IMR-90 (cell line): ENCODE measurements at regions not wholly inside any gene's neighbourhood (a gene's known extent, or its start where the extent isn't known, plus 50 kb on each side); places are given as distances from the start of the nearest gene placed in this dataset.

ENCODE experiments used
- ATAC-seq: fragments of 200-7000 bp; cut with Tn5 transposase; 2 replicates; pipeline ENCODE4 v1.9.1; 2020; ENCODE audit warnings: low read depth, mild to moderate bottlenecking, moderate library complexity
- BruUV-seq: library from RNA; stranded (reverse); fragments of 400-500 nt; replicated peaks from 2 replicates; lab custom pipeline; 2021; lab: Mats Ljungman, UMichigan
- CTCF ChIA-PET: fragments of 300-600 bp; formaldehyde crosslinking; extraction: SDS; loops from one replicate; lab custom pipeline; 2021; ENCODE audit warnings: antibody characterized with exemption; lab: Yijun Ruan, JAX
- POLR2A ChIA-PET: fragments of 300-600 bp; sonication (Branson Sonifier 250); formaldehyde crosslinking; loops from one replicate; lab custom pipeline; 2022; ENCODE audit warnings: antibody characterized with exemption; ENCODE audit not compliant: unreplicated experiment; lab: Charles Lee
- DNase-seq: peaks from one replicate; pipeline ENCODE4 v3.0.0; 2013
- H2AFZ ChIP-seq: replicated peaks from 2 replicates; pipeline ENCODE3; 2013; ENCODE audit warnings: low read length, mild to moderate bottlenecking; ENCODE audit not compliant: poor library complexity
- H2AK5ac ChIP-seq: 2 replicates; pipeline ENCODE4 v1.6.1; 2013; ENCODE audit warnings: low read depth, low read length, inconsistent platforms
- H2AK9ac ChIP-seq: replicated peaks from 2 replicates; pipeline ENCODE3; 2013; ENCODE audit warnings: mild to moderate bottlenecking, low read depth, low read length, moderate library complexity; ENCODE audit not compliant: poor library complexity
- H2BK120ac ChIP-seq: 2 replicates; pipeline ENCODE4 v1.6.1; 2013; ENCODE audit warnings: low read depth, low read length, inconsistent platforms
- H2BK15ac ChIP-seq: 3 replicates; pipeline ENCODE4 v1.6.1; 2013; ENCODE audit warnings: low read depth, low read length, inconsistent platforms
- H2BK20ac ChIP-seq: 2 replicates; pipeline ENCODE4 v1.6.1; 2013; ENCODE audit warnings: low read depth, mild to moderate bottlenecking, inconsistent platforms, low read length, moderate library complexity
- H2BK5ac ChIP-seq: 2 replicates; pipeline ENCODE4 v1.6.1; 2013; ENCODE audit warnings: mild to moderate bottlenecking, low read depth, low read length, inconsistent platforms; ENCODE audit not compliant: poor library complexity, severe bottlenecking
- H3K14ac ChIP-seq: replicated peaks from 2 replicates; pipeline ENCODE4 v1.6.1; 2013; ENCODE audit warnings: low read depth, low read length, inconsistent platforms
- H3K18ac ChIP-seq: 2 replicates; pipeline ENCODE4 v1.6.1; 2013; ENCODE audit warnings: low read depth, low read length, control low read depth
- H3K23ac ChIP-seq: 2 replicates; pipeline ENCODE4 v1.6.1; 2013; ENCODE audit warnings: low read depth, low read length, inconsistent platforms
- H3K27ac ChIP-seq: 2 replicates; pipeline ENCODE4 v1.5.1; 2013; ENCODE audit warnings: mild to moderate bottlenecking, control low read depth, low read length; ENCODE audit not compliant: insufficient read depth
- H3K27me3 ChIP-seq: 2 replicates; pipeline ENCODE4 v1.6.1; 2013; ENCODE audit warnings: low read length; ENCODE audit not compliant: control insufficient read depth, insufficient read depth
- H3K36me3 ChIP-seq: 2 replicates; pipeline ENCODE4 v1.6.1; 2013; ENCODE audit warnings: low read length, mixed read lengths; ENCODE audit not compliant: control insufficient read depth, insufficient read depth
- H3K4ac ChIP-seq: 2 replicates; pipeline ENCODE4 v1.6.1; 2013; ENCODE audit warnings: low read depth, low read length, inconsistent platforms
- H3K4me1 ChIP-seq: 2 replicates; pipeline ENCODE4 v1.6.1; 2013; ENCODE audit warnings: low read length, mixed read lengths; ENCODE audit not compliant: control insufficient read depth, insufficient read depth
- H3K4me2 ChIP-seq: 2 replicates; pipeline ENCODE4 v1.6.1; 2013; ENCODE audit warnings: low read depth, mild to moderate bottlenecking, control low read depth, low read length, moderate library complexity
- H3K4me3 ChIP-seq: 2 replicates; pipeline ENCODE4 v1.5.1; 2013; ENCODE audit warnings: low read depth, mild to moderate bottlenecking, control low read depth, low read length, moderate library complexity; ENCODE audit not compliant: insufficient read depth
- H3K56ac ChIP-seq: 2 replicates; pipeline ENCODE4 v1.6.1; 2013; ENCODE audit warnings: low read length, inconsistent platforms; ENCODE audit not compliant: insufficient read depth; ENCODE audit errors: extremely low read depth
- H3K79me1 ChIP-seq, 2 experiments: 2 replicates each; pipeline ENCODE4 v1.6.1; 2013; ENCODE audit warnings: low read length in 2 of 2, inconsistent platforms in 1 of 2, low read depth in 1 of 2
- H3K9ac ChIP-seq: 2 replicates; pipeline ENCODE4 v1.6.1; 2013; ENCODE audit warnings: low read depth, low read length, control low read depth
- H3K9me1 ChIP-seq: 2 replicates; pipeline ENCODE4 v1.6.1; 2013; ENCODE audit warnings: low read length, inconsistent platforms; ENCODE audit not compliant: insufficient read depth
- H3K9me3 ChIP-seq: 2 replicates; pipeline ENCODE4 v1.6.1; 2013; ENCODE audit warnings: low read length; ENCODE audit not compliant: control insufficient read depth, insufficient read depth
- H4K20me1 ChIP-seq: 2 replicates; pipeline ENCODE4 v1.6.1; 2013; ENCODE audit warnings: low read length, inconsistent platforms; ENCODE audit not compliant: insufficient read depth
- H4K5ac ChIP-seq: 2 replicates; pipeline ENCODE4 v1.6.1; 2013; ENCODE audit warnings: mild to moderate bottlenecking, low read depth, low read length, control low read depth
- H4K8ac ChIP-seq, 2 experiments: 2 replicates each; pipeline ENCODE4 v1.6.1; 2013; ENCODE audit warnings: low read depth in 2 of 2, low read length in 2 of 2, control low read depth in 1 of 2, inconsistent platforms in 1 of 2
- H4K91ac ChIP-seq: 2 replicates; pipeline ENCODE4 v1.6.1; 2013; ENCODE audit warnings: low read depth, low read length, inconsistent platforms; ENCODE audit not compliant: insufficient read depth
- CEBPB ChIP-seq: IDR thresholded peaks from 2 replicates; pipeline ENCODE4 v1.6.1; 2012; ENCODE audit warnings: low read depth, low read length, improper control_type of control experiment
- CHD1 ChIP-seq: IDR thresholded peaks from 2 replicates; pipeline ENCODE4 v1.6.1; 2012; ENCODE audit warnings: low read depth, low read length, improper control_type of control experiment
- CTCF ChIP-seq: conservative IDR thresholded peaks from 2 replicates; pipeline ENCODE4 v1.5.1; 2012; ENCODE audit warnings: mild to moderate bottlenecking, low read depth, low read length, improper control_type of control experiment
- ELK1 ChIP-seq: fragments of 150-350 bp; IDR thresholded peaks from 2 replicates; pipeline ENCODE4 v1.6.1; 2016; ENCODE audit warnings: low read depth, mild to moderate bottlenecking, low read length, moderate library complexity, borderline replicate concordance
- MAFK ChIP-seq: IDR thresholded peaks from 2 replicates; pipeline ENCODE4 v1.6.1; 2012; ENCODE audit warnings: low read depth, low read length, improper control_type of control experiment
- MAZ ChIP-seq: IDR thresholded peaks from 2 replicates; pipeline ENCODE4 v1.6.1; 2012; ENCODE audit warnings: low read depth, mild to moderate bottlenecking, low read length, improper control_type of control experiment, moderate library complexity, borderline replicate concordance
- MXI1 ChIP-seq: IDR thresholded peaks from 2 replicates; pipeline ENCODE4 v1.6.1; 2012; ENCODE audit warnings: low read depth, mild to moderate bottlenecking, low read length, moderate library complexity, borderline replicate concordance
- NFE2L2 ChIP-seq: fragments of 150-350 bp; IDR thresholded peaks from 2 replicates; pipeline ENCODE4 v1.6.1; 2016; ENCODE audit warnings: low read depth, mild to moderate bottlenecking, low read length
- POLR2A ChIP-seq: IDR thresholded peaks from 2 replicates; pipeline ENCODE4 v1.6.1; 2012; ENCODE audit warnings: mild to moderate bottlenecking, low read depth, low read length
- RAD21 ChIP-seq: IDR thresholded peaks from 2 replicates; pipeline ENCODE4 v1.6.1; 2012; ENCODE audit warnings: low read length, improper control_type of control experiment
- RCOR1 ChIP-seq: IDR thresholded peaks from 2 replicates; pipeline ENCODE4 v1.6.1; 2012; ENCODE audit warnings: mild to moderate bottlenecking, low read length, improper control_type of control experiment; ENCODE audit not compliant: insufficient replicate concordance
- RFX5 ChIP-seq: IDR thresholded peaks from 2 replicates; pipeline ENCODE4 v1.8.0; 2012; ENCODE audit warnings: low read depth, mild to moderate bottlenecking, low read length, moderate library complexity
- SMC3 ChIP-seq: fragments of 150-350 bp; IDR thresholded peaks from 2 replicates; pipeline ENCODE4 v1.6.1; 2016; ENCODE audit warnings: low read depth, mild to moderate bottlenecking, antibody characterized with exemption, low read length, moderate library complexity
- dilution Hi-C: fragments of 300-500 bp; cut with HindIII; formaldehyde crosslinking; loops from one replicate; pipeline ENCODE4 v1.14.3; 2018; ENCODE audit warnings: low sequenced_read_pairs; ENCODE audit not compliant: unreplicated experiment
- in situ Hi-C: fragments of 300-500 bp; cut with MboI; formaldehyde crosslinking; loops from 3 replicates; pipeline ENCODE4 v1.14.3; 2019; ENCODE audit warnings: low sequenced_read_pairs, inconsistent platforms, mixed read lengths
- intact Hi-C: fragments of 100-400 bp; cut with micrococcal nuclease; formaldehyde crosslinking; loops from 2 replicates; pipeline ENCODE4 v1.10.0; 2022

DNA sequence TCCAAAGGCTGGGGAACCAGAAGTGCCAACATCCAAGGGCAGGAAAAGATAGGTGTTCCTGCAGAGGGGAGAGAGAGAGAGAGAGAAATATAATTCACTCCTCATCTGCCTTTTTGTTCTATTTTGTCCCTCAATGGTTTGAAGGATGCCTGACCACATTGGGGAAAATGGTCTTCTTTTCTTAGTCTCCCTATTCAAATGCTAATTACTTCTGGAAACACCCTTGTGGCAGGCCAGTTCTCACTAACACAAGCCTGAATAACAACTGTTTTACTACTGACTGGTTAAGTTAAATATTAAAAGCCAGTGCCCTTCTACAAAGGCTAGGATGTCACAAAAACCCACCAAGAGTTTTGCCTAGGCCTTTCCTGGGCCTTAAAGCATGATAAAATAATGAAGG is 425.4 kb upstream of the HTR1E start:
- ChIA-PET POLR2A (no interaction called here), CTCF (no interaction called here)
- no peak for DNase-seq
- BruUV-seq: no TSS peak
- Histone ChIP-seq H3K14ac (no peak overlapping the region), H3K36me3 (no peaks in the 10 kb centered on the region), H2BK5ac (no peak overlapping the region), H3K56ac (no peak overlapping the region), H3K9me3 (peaks cover 16% of the 10 kb centered on the region), H3K27ac (no peak overlapping the region), H3K4me2 (no peak overlapping the region), H2BK20ac (no peak overlapping the region), H3K4me1 (no peaks in the 10 kb centered on the region), H2BK15ac (no peak overlapping the region), H3K79me1 (no peaks in the 10 kb centered on the region), H3K18ac (no peak overlapping the region), H4K5ac (no peak overlapping the region), H3K9ac (no peak overlapping the region), H3K4ac (no peak overlapping the region), H3K23ac (no peak overlapping the region), H4K8ac (no peak overlapping the region), H2AK9ac (no peak overlapping the region), H2AFZ (no peak overlapping the region), H3K9me1 (no peaks in the 10 kb centered on the region), H3K4me3 (no peak overlapping the region), H2BK120ac (no peak overlapping the region), H4K91ac (no peak overlapping the region), H3K27me3 (no peaks in the 10 kb centered on the region), H2AK5ac (no peak overlapping the region), H4K20me1 (no peaks in the 10 kb centered on the region)
- no peak for ATAC-seq
- in situ Hi-C loops: no loop called here
- intact Hi-C loops: no loop called here
- TF ChIP-seq NFE2L2 (no peak), RCOR1 (no peak), MAFK (no peak), RFX5 (no peak), MXI1 (no peak), CTCF (no peak), CHD1 (no peak), POLR2A (no peak), MAZ (no peak), RAD21 (no peak), SMC3 (no peak), ELK1 (no peak), CEBPB (no peak)
- dilution Hi-C loops: no loop called here
